ENCODE measurements at regions not wholly inside any gene's neighbourhood (a gene's known extent, or its start where the extent isn't known, plus 50 kb on each side); places are given as distances from the start of the nearest gene placed in this dataset.

DNA sequence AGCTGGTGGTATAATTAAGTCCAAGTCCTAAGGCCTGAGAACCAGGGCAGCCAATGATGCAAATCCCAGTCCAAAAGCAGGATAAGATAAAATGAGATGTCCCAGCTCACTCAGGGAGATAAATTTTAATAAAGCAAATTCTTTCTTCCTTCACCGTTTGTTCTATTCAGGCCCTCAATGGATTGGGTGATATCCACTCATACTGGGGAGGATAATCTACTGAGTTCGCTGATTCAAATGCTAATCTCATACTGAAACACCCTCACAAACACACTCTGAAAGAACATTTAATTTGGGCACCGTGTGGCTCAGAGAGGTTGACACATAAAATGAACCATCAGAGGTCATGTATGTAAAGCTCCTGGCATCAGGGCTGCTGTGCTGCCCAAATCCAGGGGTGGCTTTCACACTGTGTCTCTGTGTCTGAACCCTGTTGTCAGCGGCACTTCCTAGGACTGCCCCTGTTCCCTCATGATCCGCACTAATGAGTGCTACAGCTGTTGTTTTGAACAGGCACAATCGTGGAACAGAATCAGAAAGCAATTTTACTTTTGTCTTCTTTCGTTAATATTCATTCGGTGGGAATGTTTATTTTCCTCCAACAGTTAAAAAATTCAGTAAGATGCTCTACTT, 428.5 kb upstream of the FBXO33 start:
- DNase-seq (ENCODE audit: low spot score), result no peak
- in situ Hi-C loops (cut with MboI; ENCODE audit: low sequenced_read_pairs, unreplicated experiment), result no loop called here
- TF ChIP-seq, protein P1, sequence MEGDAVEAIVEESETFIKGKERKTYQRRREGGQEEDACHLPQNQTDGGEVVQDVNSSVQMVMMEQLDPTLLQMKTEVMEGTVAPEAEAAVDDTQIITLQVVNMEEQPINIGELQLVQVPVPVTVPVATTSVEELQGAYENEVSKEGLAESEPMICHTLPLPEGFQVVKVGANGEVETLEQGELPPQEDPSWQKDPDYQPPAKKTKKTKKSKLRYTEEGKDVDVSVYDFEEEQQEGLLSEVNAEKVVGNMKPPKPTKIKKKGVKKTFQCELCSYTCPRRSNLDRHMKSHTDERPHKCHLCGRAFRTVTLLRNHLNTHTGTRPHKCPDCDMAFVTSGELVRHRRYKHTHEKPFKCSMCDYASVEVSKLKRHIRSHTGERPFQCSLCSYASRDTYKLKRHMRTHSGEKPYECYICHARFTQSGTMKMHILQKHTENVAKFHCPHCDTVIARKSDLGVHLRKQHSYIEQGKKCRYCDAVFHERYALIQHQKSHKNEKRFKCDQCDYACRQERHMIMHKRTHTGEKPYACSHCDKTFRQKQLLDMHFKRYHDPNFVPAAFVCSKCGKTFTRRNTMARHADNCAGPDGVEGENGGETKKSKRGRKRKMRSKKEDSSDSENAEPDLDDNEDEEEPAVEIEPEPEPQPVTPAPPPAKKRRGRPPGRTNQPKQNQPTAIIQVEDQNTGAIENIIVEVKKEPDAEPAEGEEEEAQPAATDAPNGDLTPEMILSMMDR (IDR thresholded peaks at IDR 0.05; ENCODE audit: borderline replicate concordance, control extremely low read depth, extremely low read depth, insufficient read depth, missing control alignments), result no peak

- TF ChIP-seq, protein P1 (IDR thresholded peaks at IDR 0.05; ENCODE audit: borderline replicate concordance, control extremely low read depth, extremely low read depth, insufficient read depth, missing control alignments), result no peak
- DNase-seq (ENCODE audit: low spot score), result no peak
- in situ Hi-C loops (cut with MboI; ENCODE audit: low sequenced_read_pairs, unreplicated experiment), result no loop called here
Observed at GRCh38 chr14:39859314-39859713, 427.1 kb upstream of the FBXO33 start.

GRCh38 chr14:39857376-39858055, 425.3 kb upstream of the FBXO33 start:
- TF ChIP-seq, protein P1 (IDR thresholded peaks at IDR 0.05; ENCODE audit: borderline replicate concordance, control extremely low read depth, extremely low read depth, insufficient read depth, missing control alignments), result no peak
- no peak for DNase-seq (ENCODE audit: low spot score)
- in situ Hi-C loops (cut with MboI; ENCODE audit: low sequenced_read_pairs, unreplicated experiment), result no loop called here

DNA sequence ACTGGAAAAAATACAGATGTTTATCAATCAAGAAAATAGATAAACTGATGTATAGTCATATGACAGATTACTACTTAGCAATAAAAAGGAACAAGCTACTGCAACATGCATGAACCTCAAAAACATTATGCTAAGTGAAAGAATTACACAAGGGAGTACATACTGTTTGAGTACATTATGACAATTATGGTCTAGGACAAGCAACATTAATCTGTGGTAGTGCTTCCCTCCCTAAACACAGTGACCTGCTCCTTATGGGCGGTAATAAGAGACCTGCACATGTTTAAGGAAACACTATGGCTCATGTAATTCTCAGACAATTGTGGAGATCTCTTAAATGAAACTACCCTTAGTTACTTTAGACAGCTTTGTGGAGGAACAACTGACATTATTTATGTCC, 421.2 kb upstream of the FBXO33 start:
- no peak for DNase-seq (ENCODE audit: low spot score)
- TF ChIP-seq, protein P1 (IDR thresholded peaks at IDR 0.05; ENCODE audit: borderline replicate concordance, control extremely low read depth, extremely low read depth, insufficient read depth, missing control alignments), result no peak
- in situ Hi-C loops (cut with MboI; ENCODE audit: low sequenced_read_pairs, unreplicated experiment), result no loop called here

DNA sequence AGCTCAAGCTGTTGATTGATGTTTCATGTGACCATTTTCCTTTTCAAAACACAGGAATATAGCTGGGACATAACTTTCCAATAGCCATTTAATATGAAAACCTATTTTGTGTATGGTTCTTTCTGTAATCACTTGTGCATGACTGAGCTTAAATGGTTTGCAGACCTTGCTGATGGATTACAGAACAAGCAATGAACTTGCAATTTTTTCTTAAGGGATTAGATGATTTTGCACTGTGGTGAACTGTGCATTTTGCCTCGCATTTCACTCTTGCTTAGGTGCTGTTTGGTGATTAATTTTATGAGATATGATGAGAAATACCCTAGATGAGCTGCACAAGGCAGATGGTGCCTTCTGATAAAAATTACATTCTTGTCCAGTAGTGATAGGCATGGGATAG, 419.0 kb upstream of the FBXO33 start:
- in situ Hi-C loops (cut with MboI; ENCODE audit: low sequenced_read_pairs, unreplicated experiment), result no loop called here
- TF ChIP-seq, protein P1 (IDR thresholded peaks at IDR 0.05; ENCODE audit: borderline replicate concordance, control extremely low read depth, extremely low read depth, insufficient read depth, missing control alignments), result no peak
- no peak for DNase-seq (ENCODE audit: low spot score)

DNA sequence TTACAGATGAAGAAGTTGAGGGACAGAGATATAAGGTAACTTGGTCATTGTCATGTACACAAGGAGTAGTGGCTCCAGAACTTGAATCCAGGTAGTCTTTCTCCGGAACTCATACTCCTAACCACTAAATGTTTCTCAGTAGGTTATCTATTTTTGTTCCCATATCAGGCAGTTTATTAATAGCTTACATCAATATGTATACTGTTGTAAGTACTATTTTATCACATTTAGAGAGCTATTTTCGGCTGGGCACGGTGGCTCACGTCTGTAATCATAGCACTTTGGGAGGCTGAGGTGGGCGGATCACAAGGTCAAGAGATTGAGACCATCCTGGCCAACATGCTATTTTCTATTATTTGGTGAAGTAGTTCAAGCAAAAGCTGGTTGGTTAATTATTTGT, 415.6 kb upstream of the FBXO33 start:
- DNase-seq (ENCODE audit: low spot score), result no peak
- in situ Hi-C loops (cut with MboI; ENCODE audit: low sequenced_read_pairs, unreplicated experiment), result no loop called here
- TF ChIP-seq, protein P1 (IDR thresholded peaks at IDR 0.05; ENCODE audit: borderline replicate concordance, control extremely low read depth, extremely low read depth, insufficient read depth, missing control alignments), result no peak

Measured in GM13976 (cell line).